HG03108 (cell line): ENCODE measurements at regions not wholly inside any gene's neighbourhood (a gene's known extent, or its start where the extent isn't known, plus 50 kb on each side); places are given as distances from the start of the nearest gene placed in this dataset.
"Not testable (repeated sequence)": the region's sequence is repeated elsewhere in the genome, so short reads cannot be mapped to it uniquely, and the experiment has no call there.

Experiments
- ATAC-seq: cut with Tn5 transposase; IDR thresholded peaks from one replicate; pipeline ENCODE4 v1.9.1; 2021; ENCODE audit warnings: moderate library complexity; ENCODE audit not compliant: unreplicated experiment

DNA sequence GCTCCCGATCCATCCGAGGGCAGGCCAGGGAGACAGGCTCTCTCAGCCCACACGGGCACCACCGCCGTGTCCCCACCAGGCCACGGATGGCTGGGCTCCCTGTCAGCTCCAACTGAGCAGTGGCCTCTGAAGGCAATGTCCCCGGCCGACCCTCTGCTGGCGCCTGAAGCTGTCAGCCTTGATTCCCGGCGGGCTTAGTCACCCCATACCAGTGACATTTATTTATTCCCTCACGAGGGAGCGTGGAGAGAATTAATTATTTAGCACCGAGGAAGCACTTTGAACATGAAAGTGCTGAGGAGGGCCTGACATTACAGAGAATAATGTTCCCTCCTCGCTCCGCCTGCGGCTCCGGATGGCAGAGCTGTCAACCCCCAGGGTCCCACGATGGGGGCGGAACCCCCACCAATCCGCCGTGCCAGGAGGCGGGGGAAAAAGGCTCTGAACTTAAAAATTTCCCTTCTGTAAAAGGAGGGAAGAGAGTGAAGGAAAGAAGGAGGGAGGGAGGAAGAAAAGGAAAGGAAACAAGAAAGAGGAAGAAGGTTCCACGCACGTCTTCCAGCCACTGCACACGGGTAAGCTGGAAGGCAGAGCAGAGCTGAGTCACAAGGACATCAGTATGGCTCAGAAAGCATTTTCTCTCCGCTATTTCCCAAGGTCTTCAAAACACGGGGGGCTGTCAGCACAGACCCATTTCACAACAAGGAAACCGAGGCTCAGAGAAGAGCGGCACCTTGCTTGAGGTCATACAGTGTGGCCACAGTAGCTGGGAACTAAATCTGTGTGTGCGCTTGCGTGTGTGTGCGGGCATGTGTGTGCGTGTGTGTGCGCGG, 108.7 kb upstream of the NCOR2 start:
- ATAC-seq: no peak

DNA sequence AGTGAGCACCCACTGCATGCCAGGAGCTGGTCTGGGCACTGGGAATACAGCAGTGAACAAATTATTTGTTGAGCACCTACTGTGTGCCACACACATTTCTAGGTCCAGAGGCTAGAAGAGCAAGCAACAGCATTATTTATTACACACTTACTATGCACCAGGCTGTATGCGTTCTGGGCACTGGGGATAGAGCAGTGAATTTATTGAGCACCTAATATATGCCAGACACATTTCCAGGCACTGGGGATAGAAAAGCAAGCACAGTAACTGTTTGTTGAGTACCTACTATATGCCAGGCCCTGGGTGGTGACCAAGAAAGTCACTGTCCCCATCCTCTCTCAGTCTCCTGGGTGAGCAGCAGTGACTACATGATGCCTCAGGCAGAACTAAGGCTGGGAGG, 107.5 kb upstream of the NCOR2 start:
- ATAC-seq: no peak

DNA sequence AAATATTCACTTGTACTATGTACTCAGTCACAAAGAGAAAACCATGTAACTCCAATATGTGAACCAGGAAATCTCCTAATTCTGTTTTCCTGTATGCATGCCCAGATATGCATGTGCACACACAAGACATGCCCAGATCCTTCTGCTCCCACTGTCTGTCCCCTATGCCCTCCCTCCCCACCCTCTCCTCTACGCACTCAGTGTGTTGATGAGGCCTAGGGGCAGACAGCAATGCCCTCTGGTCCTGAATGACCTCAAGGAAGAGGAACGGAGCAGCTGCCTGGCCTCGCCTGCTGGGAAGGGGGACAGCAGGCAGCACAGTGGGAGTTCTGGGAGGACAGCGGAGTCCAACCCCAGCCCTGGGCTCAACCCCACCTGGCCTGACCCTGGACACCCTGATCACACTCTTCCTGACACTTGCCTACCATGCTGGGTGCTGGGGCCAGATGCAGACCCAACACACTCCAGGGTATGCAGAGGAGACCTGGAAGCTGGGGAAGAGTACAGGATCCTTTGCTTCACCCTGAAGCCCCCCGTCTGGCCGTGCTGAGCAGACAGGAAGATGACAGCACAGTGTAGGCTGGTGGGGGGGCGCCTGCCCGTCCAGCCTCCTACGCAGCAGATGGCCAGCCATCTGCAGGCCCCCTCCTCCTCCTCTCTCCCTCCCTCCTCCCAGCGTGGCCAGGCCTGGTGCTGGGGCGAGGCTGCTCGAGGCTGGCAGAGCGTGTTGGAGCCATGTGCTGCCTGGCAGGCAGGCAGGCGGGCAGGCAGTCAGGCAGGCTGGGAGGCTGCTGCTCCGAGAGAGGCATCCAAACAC, 106.6 kb upstream of the NCOR2 start:
- no peak for ATAC-seq

DNA sequence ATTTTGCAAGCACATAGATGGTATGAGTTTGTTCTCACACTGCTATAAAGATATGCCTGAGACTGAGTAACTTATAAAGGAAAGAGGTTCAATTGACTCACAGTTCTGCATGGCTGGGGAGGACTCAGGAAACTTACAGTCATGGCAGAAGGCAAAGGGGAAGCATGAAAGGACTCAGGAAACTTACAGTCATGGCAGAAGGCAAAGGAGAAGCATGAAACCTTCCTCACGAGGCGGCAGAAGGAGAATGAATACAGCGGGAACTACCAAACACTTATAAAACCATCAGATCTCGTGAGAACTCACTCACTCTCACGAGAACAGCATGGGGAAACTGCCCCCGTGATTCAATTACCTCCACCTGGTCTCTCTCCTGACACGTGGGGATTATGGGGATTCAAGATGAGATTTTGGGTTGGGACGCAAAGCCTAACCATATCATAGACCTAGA, 101.9 kb upstream of the NCOR2 start:
- not testable (repeated sequence) for ATAC-seq

DNA sequence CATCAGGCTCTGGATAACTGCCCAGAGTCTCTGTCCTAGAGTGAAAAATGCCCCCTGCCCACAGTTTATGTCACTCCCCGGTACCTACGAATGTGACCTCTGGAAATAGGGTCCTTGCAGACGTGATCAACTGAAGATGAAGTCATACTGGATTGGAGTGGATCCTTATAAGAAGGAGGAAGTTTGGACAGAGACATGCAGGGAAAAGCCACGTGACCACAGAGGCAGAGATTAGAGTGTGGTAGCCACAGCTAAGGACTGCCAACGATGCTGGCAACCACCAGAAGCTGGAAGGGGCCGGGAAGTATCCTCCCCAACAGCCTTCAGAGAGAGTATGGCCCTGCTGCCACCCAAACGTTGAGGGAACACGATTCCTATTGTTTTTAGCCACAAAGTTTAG, 101.2 kb upstream of the NCOR2 start:
- ATAC-seq: no peak

DNA sequence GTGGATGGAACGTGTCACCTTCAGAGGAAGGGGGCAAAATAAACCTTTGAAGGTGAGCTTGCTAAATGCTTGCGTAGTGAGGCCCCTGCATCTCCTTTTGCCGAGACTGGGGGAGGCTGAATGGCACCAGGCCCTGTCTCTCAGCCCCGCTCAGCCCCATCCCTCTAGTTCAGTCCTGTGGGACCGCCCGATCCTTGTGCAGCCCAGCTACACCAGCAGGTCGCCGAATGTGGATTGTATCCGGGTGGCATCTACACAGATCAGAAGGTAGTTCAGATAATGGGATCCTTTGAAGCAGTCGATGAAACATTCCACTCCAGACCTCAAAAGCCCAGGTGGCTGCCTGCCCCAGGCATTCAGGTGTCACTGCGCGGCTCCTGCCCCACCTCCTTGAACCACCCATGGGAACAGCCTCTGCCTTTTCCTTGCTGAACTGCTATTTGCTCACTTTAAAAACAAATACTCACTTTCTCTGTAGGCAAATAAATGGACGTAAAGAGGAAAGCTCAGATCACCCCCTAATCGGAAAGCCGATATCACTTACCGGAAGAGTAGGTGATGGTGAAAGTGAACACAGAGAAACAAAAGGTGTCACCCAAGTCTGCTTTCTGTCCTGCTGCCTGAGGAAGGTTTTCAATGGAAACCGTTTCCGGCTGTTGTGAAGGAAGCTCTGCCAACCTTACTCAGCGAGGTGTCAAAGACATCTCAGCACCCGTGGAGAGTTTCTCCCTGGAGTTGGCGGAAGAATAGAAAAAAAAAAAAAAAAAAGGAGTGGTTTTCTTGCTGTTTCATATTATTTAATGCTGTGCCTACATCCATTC, 100.3 kb upstream of the NCOR2 start:
- ATAC-seq: no peak

DNA sequence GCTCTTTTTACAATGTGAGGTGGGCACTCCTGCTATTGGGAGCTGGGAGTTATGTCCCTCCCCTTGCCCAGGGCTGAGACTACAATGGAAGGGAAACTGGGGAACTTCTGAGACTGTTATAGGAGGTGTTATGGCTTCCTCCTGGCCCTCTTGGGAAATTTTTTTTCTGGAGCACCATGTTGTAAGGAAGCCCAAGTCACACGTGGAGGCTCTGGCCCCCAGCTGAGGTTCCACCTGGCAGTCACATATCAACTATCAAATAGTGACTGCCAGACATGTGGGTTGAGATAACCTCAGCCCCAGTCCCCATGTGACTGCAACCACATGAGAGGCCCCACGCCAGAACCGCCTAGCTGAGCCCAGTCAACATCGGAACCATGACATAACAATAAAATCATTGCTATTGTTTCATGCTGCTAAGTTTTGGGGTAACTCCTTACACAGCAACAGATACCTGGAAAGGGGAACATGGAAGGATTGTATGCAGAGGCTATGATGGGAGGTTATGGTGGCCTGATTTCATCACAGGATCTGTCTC, 99.4 kb upstream of the NCOR2 start:
- ATAC-seq: no peak

DNA sequence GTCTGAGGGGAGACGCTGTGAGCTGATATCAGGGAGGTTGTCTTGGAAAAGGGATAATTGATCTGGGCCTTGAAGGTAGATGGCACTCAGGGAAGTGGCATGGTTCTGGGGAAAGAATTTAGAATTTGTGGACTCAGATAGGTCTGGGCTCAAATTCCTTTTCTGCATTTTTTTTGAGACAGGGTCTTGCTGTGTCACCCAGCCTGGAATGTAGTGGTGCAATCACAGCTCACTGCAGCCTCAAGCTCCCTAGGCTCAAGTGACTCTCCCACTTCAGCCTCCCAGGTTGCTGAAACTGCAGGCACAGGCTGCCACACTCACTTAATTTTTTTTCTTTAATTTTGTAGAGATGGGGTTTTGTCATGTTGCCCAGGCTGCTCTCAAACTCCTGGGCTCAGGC, 98.1 kb upstream of the NCOR2 start:
- ATAC-seq: no peak

DNA sequence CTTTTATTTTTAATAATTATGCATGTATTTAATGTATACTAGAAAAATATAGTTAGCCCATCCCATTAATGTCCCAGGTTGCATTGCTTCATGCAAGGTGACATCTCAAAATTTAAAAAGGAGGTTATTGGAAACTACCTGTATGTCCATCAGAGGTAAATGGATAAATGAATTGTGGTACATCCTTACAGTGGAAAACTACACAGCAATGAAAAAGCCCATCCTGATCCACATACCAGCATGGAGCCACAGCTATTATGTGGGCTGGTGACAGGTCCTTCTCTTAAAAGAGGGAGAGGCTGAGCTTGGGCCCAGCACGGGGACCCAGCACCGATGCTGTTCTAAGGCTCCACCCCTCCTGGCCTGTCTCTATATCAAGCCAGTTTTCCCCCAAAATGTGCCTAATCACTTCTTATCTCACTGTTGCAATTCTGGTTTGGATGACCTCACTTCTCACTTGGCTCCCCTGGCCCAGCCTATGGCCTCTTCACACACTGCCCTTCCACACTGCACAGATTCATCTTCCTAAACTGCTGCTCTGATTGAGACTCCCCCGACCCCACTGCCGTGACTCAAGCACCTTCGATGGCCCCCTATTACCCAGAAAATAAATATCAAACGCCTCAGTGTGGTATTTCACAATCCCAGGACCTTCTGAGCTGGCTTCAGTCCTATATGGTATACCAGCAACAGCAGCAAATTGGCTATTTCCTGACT, 97.1 kb upstream of the NCOR2 start:
- ATAC-seq: no peak

DNA sequence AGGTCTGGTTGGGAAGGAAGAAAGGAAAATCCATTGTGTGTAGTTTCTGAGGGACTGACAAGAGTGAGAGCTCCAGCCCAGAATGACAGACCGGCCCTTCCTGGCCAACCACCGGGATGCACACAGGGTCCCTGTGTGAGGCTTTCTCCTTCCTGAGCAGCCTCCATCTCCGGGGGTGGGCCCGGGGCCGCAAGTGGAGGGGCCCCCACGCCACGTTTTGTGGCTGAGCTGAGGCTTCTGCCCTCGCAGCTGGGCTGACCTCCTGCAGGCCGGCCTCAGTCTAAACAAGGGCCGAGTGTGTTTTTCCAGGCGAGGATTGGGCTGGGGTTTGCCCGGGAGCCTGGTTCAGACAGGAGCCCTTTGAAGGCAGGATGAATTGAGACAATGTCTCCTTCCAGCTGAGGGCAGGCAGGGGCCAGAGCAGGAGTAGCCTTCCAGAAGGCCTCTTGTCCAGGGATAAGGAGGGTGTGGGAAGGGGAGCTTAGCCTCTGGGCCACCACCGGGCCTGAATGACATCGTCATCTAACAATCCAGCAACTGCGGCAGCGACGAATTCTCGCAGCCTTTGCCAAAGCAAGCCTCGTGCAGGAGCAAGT, 96.5 kb upstream of the NCOR2 start:
- ATAC-seq: no peak

DNA sequence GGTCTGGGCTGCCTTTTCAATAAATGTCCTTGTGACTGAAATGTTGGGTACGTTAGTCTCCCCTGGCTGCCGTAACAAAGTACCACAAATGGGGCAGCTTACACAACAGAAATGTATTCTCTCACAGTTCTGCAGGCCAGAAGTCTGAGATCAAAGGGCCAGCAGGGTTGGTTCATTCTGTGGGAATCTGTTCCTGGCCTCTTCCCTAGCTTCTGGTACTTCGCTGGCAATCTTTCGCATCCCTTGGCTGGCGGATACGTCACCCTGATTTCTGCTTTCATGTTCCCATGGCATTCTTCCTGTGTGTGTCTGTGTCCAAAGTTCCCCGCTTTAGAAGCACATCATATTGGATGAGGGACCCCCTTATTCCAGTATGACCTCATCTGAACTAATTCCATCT, 95.8 kb upstream of the NCOR2 start:
- no peak for ATAC-seq

DNA sequence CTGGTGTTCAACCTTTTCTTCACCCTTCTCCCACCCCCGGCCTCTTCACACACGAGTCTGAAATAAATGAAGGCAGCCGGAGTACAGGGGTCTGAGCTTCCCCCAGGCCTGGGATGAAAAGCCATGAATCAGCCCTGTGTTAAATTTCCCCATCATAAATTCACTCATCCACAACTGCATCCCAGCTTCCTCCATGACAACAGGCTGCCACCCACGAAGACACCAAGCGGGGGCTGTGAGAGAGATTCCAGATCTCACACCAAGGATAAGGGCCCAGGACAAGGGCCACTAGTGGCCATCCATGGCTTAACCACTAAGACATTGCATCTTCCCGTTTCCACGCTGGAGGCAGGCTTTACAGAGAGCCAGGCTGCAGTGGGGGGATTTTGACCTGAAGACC, 93.9 kb upstream of the NCOR2 start:
- no peak for ATAC-seq

DNA sequence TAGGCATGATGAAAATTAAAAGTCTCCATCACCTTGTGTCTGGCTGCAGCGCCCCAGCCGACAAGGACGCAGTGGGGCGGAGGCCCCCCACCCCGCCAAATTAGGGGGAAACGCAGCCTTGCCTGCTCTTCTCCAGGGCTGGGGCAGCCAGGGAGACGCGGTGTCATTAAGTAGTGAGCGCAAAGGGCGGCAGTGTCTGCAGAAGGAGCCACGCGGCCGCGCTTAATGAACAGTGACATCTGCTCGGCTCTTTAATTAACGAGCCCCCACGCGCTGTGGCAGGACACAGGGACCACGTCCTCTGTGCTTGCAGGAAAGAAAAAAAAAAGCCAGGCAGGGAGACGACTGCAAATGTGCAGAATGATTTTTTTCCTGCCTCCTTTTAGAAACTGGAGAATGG, 93.4 kb upstream of the NCOR2 start:
- ATAC-seq: no peak

DNA sequence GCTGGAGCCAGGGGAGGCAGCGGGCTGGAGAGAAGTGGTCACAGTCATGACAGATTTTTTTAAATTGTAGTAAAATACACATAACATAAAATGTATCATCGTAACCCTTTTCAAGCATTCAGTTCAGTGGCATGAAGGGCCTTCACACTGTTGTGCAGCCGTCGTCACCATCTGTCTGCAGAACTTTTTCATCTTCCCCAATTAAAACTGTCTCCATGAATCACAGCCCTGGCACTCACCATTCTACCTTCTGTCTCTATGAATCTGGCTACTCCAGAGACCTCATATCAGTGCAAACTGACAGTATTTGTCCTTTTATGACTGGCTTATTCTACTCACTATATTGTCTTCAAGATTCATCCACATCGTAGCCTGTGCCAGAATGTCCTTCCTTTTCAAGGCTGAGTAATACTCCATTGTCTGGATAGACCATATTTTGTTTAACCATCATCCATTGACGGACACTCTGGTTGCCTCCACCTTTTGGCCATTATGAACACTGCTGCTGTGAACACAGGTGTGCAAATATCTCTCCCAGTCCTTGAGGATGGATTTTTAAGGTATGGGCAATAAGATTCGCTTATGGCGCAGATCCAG, 91.5 kb upstream of the NCOR2 start:
- no peak for ATAC-seq

DNA sequence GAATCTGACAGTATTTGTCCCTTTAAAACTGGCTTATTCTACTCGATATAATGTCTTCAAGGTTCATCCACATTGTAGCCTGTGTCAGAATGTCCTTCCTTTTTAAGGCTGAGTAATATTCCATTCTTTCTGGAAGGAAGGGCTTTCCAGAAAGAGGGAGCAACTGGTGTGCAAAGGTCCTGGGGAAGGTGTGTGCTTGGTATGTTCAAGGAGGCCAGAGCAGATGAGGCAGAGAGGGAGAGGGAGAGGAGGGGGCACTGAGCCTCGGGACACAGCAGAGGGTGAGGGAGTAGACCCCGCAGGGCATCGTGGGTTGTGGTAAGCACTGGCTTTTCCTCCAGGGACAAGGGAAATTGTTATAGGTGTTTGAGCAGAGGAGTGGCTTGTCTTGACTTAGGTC, 90.9 kb upstream of the NCOR2 start:
- ATAC-seq: no peak

DNA sequence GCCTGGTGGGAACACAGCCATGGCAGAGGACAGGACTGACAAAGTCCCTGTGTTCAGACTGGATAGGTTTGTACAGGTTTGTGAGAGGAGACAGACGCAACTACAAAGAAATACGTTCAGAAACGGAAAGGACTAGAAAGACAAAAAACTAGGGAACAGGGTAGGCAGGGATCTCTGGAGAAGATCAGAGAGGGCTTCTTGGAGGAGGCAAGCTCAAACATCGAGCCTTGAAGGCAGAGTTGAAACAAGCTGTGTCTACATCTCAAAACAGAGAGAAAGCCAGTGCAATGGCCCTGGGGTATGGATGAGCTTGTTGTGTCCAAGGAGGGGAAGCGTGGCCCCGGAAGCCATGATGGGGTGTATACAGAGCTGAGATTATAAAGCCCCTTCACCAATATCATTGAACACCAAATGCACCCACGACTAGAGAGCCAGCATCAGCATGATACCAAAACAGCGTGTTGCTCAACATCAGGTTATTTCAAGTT, 89.6 kb upstream of the NCOR2 start:
- ATAC-seq: no peak

DNA sequence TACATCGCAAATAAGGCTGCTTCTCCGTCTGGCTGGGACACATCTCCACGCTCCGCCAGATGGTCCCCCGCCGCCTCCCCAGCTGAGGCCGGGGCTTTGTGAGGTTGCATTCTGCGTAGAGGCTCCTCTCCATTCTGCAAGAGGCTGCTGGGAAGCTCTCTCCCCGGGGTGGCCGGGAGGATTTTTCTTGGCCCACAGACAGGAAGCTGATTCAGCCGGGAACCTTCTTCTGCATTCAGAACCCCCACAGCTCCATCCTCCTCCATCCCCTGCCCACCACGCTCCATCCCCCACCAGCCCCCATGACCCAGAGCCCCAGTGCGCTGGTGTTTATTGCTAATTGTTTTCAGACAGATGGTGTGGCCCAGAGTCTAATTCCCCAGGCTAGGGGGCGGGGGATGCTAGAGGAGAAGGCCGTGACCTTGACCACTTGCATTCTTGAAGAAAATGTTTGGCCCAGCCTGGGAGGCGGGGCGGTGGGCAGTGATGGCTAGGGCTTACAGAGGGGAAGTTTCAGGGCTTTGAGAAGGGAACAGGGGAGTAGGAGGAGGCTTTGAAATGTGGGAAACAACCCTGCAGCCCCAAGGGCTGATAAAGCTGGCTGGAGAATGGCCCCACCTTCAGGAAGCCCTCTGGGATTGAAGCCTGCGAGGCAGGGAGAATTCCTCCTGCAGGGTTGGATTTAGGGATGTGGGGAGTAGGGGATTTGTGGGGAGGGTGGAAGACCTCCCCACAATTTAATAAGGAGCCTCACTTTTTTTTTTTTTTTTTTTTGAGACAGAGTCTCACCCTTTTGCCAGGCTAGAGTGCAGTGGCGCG, 88.5 kb upstream of the NCOR2 start:
- ATAC-seq: no peak

DNA sequence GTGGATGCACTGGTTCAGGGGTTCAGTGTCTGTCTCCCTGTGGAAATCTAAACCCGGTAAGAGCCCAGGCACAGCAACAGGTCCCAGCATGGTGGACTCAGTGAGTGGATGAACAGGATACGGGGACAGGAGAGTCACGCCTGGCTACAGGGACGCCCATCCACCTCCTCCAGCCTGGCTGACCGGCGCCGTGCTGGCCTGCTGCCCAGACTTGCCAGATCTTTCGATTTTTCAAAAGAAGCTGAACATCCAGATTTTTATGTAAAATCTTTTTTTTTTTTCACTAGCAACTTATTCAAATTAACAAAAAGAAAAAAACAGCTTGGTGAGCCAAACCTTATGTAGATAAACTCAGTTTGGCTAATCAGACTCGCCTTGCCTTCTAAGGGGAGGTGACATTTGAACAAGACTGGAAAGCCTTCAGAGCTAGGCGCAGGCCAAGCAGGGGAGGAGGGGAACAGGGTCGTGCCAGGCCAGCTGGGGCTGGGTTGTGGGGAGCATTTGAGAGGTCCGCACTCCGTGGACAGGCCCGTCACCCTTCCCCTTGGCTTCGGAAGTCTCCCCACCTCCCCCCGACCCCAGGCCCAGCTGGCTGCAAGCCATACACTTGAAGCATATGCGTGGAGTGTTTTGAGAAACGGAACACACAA, 87.8 kb upstream of the NCOR2 start:
- no peak for ATAC-seq
